ENCODE measurements at regions not wholly inside any gene's neighbourhood (a gene's known extent, or its start where the extent isn't known, plus 50 kb on each side); places are given as distances from the start of the nearest gene placed in this dataset.

- peaks cover 3% of the 10 kb centered on the region for H3K27me3 Mint-ChIP-seq (ENCODE audit: low read depth)
- H3K36me3 Mint-ChIP-seq (ENCODE audit: low read depth) = no peaks in the 10 kb centered on the region
- TF ChIP-seq, protein P1, sequence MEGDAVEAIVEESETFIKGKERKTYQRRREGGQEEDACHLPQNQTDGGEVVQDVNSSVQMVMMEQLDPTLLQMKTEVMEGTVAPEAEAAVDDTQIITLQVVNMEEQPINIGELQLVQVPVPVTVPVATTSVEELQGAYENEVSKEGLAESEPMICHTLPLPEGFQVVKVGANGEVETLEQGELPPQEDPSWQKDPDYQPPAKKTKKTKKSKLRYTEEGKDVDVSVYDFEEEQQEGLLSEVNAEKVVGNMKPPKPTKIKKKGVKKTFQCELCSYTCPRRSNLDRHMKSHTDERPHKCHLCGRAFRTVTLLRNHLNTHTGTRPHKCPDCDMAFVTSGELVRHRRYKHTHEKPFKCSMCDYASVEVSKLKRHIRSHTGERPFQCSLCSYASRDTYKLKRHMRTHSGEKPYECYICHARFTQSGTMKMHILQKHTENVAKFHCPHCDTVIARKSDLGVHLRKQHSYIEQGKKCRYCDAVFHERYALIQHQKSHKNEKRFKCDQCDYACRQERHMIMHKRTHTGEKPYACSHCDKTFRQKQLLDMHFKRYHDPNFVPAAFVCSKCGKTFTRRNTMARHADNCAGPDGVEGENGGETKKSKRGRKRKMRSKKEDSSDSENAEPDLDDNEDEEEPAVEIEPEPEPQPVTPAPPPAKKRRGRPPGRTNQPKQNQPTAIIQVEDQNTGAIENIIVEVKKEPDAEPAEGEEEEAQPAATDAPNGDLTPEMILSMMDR (conservative IDR thresholded peaks at IDR 0.05) = no peak
- peaks cover 23% of the 10 kb centered on the region for H3K4me1 Mint-ChIP-seq
- DNase-seq (ENCODE audit: low read depth, low spot score) = no peak
- no peak overlapping the region for H3K27ac Mint-ChIP-seq (ENCODE audit: unreplicated experiment)
- H3K4me3 Mint-ChIP-seq = no peak overlapping the region
- H3K9me3 Mint-ChIP-seq = no peaks in the 10 kb centered on the region
These were observed 330.1 kb downstream of the UQCRFS1 start for GRCh38 chr19:28882818-28883217.

DNA sequence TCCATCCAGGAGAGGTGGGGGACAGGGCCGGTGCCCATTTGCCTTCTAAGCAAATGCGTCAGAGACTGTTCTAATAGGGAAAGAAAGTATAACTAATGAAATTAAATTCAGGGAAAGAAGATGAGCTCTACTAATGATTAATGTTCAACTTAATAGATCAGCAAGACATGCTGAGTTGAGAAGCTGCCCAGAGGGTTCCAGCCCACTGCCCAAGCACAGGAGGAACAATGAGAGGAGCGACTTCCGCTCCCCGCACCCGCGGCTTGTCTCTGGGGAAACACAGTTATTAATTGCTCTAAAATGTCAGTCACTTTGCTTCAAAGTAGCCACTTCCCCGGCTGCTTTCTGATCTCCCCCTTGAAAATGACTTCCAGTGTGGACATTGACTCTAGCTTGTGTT is 331.3 kb downstream of the UQCRFS1 start:
- Mint-ChIP-seq H3K4me1 (peaks cover 22% of the 10 kb centered on the region), H3K27ac (ENCODE audit: unreplicated experiment) (no peak overlapping the region), H3K4me3 (no peak overlapping the region), H3K36me3 (ENCODE audit: low read depth) (no peaks in the 10 kb centered on the region), H3K9me3 (no peaks in the 10 kb centered on the region), H3K27me3 (ENCODE audit: low read depth) (peaks cover 3% of the 10 kb centered on the region)
- TF ChIP-seq, protein P1 (conservative IDR thresholded peaks at IDR 0.05) = no peak
- DNase-seq (ENCODE audit: low read depth, low spot score) = no peak

DNA sequence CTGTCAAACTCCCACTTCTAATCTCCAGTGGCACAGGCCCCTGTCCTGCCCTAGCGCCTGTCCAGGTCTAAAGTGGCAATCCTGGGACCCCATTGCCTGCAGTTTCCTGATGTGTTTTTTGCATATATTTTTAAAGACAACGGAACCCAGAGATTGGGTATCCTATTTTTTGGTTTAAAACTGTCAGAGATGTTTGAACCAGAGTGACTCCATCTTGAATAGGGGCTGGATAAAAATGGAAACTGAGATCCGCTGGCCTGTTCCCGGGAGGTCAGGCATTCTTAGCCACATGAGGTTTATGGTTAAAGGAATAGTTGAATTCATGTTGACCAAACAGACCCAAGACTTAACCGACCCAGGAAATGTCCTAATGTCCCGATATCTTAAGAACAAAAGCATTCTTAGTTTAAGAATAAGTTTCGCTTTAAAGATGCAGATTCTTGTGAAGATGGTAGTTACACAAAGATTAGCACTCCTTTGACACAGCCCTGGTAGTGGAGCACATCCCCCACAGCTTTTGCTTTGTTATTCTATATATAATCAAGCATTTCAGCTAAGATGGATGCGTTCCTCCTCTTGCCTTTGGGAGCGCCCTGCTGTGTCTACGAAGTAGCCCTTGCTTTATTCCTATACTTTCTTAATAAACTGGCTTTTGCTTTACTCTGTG is 332.1 kb downstream of the UQCRFS1 start:
- H3K9me3 Mint-ChIP-seq = no peaks in the 10 kb centered on the region
- peaks cover 3% of the 10 kb centered on the region for H3K27me3 Mint-ChIP-seq (ENCODE audit: low read depth)
- H3K27ac Mint-ChIP-seq (ENCODE audit: unreplicated experiment) = no peak overlapping the region
- no peaks in the 10 kb centered on the region for H3K36me3 Mint-ChIP-seq (ENCODE audit: low read depth)
- H3K4me1 Mint-ChIP-seq = peaks cover 20% of the 10 kb centered on the region
- DNase-seq (ENCODE audit: low read depth, low spot score) = no peak
- TF ChIP-seq, protein P1 (conservative IDR thresholded peaks at IDR 0.05) = no peak
- H3K4me3 Mint-ChIP-seq = no peak overlapping the region

DNA sequence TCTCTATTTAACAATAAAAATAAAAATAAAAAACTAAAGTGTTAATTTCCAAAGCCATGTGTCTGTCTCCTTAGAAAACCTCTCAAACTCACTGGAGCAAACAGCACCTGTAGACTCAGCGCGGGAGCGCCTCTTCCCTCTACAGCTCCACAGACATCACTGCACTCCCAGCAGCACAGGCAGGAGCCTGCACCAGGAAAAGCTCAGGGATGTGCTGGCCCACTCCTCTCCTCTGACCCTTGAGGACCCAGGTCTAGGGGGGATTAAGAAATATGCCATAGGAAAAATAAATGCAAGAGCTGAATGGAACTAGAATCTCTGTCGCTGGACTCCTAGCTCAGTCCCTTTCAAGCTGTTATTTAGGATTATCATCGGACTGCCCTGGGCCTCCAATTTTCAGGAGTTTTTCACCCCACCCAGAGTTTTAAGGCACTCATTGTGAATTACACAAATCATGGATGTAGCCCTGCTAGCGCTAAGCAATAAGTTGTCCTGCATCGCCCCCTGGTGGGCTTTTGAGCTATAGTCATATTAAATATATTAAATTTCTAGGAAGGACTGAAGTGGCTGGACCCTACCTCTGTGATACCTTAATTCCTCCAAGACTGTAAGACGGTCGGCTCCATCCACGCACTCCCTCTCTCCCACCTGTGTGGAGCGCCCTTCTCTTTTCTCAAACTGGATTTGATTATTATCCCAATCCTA is 333.9 kb downstream of the UQCRFS1 start:
- Mint-ChIP-seq H3K27ac (ENCODE audit: unreplicated experiment) (no peak overlapping the region), H3K4me1 (peaks cover 20% of the 10 kb centered on the region), H3K27me3 (ENCODE audit: low read depth) (peaks cover 3% of the 10 kb centered on the region), H3K36me3 (ENCODE audit: low read depth) (no peaks in the 10 kb centered on the region), H3K4me3 (no peak overlapping the region), H3K9me3 (no peaks in the 10 kb centered on the region)
- TF ChIP-seq, protein P1 (conservative IDR thresholded peaks at IDR 0.05) = peak; percentile 90
- peak; percentile 68 for DNase-seq (ENCODE audit: low read depth, low spot score)

- H3K27me3 Mint-ChIP-seq (ENCODE audit: low read depth) = no peaks in the 10 kb centered on the region
- H3K4me3 Mint-ChIP-seq = no peak overlapping the region
- TF ChIP-seq, protein P1 (conservative IDR thresholded peaks at IDR 0.05) = no peak
These were observed 336.3 kb downstream of the UQCRFS1 start for GRCh38 chr19:28876609-28877123.

More at GRCh38 chr19:28876609-28877123, 336.3 kb downstream of the UQCRFS1 start:
- Mint-ChIP-seq H3K27ac (ENCODE audit: unreplicated experiment) (no peak overlapping the region), H3K4me1 (peaks cover 8% of the 10 kb centered on the region), H3K36me3 (ENCODE audit: low read depth) (no peaks in the 10 kb centered on the region), H3K9me3 (no peaks in the 10 kb centered on the region)
- no peak for DNase-seq (ENCODE audit: low read depth, low spot score)
